Esophagus muscularis mucosa (tissue), 4 donors: ENCODE measurements at regions not wholly inside any gene's neighbourhood (a gene's known extent, or its start where the extent isn't known, plus 50 kb on each side); places are given as distances from the start of the nearest gene placed in this dataset.

ENCODE experiments used
- DNase-seq: peaks from one replicate; pipeline ENCODE4 v3.0.0-alpha.2; 2017; ENCODE audit errors: extremely low spot score
- H3K27ac ChIP-seq, 4 donors: fragments of 200-600 bp; sonication (generic); replicated peaks in 1 of 4; 1 replicate in 3 of 4; 2 replicates in 1 of 4; pipeline ENCODE4 v1.5.1; 2016 to 2019; ENCODE audit warnings: mild to moderate bottlenecking in 1 of 4
- H3K27me3 ChIP-seq, 4 donors: fragments of 200-600 bp; sonication (generic); one replicate each; pipeline versions ENCODE4 v1.5.1 to v1.6.0; 2016 to 2019
- H3K36me3 ChIP-seq, 4 donors: fragments of 200-600 bp; sonication (generic); one replicate each; pipeline ENCODE4 v1.5.1; 2016 to 2019
- H3K4me1 ChIP-seq, 4 donors: fragments of 200-600 bp; sonication (generic); one replicate each; pipeline ENCODE4 v1.5.1; 2016 to 2019
- H3K4me3 ChIP-seq, 4 donors: fragments of 200-600 bp; sonication (generic); 1 replicate in 2 of 4; 2 replicates in 2 of 4; pipeline ENCODE4 v1.5.1; 2016 to 2019; ENCODE audit warnings: mild to moderate bottlenecking in 4 of 4, moderate library complexity in 1 of 4
- H3K9me3 ChIP-seq, 4 donors: fragments of 200-600 bp; sonication (generic); 1 replicate in 3 of 4; 2 replicates in 1 of 4; pipeline ENCODE4 v1.5.1; 2016 to 2019
- EP300 ChIP-seq: sonication (generic); formaldehyde crosslinking; IDR thresholded peaks from one replicate; pipeline ENCODE4 v1.6.1; 2017; ENCODE audit warnings: antibody characterized with exemption
- POLR2A ChIP-seq: fragments of 450-650 bp; IDR thresholded peaks from one replicate; pipeline ENCODE4 v1.6.1; 2017; ENCODE audit warnings: antibody characterized with exemption, moderate library complexity, mild to moderate bottlenecking, low read depth
- POLR2AphosphoS5 ChIP-seq, 2 donors: sonication (generic); formaldehyde crosslinking; IDR thresholded peaks; one replicate each; pipeline ENCODE4 v1.6.1; 2017; ENCODE audit warnings: antibody characterized with exemption in 2 of 2
- WGBS: methylation state at CpG from one replicate; pipeline ENCODE4 v1.1.5; 2018; 5-methylcytosine and 5-hydroxymethylcytosine counted together
- intact Hi-C: fragments of 100-400 bp; cut with DNase I; formaldehyde crosslinking; loops from one replicate; pipeline ENCODE4 v1.15.1; 2023
- TF ChIP-seq, protein P1 (sequence below), 3 experiments: fragments of 200-600 bp in 2 of 3; fragments of 450-650 bp in 1 of 3; sonication (generic) in 2 of 3; IDR thresholded peaks; one replicate each; pipeline ENCODE4 v1.5.1; 2017 to 2019; ENCODE audit warnings: antibody characterized with exemption in 3 of 3, mild to moderate bottlenecking in 2 of 3, moderate library complexity in 1 of 3

DNA sequence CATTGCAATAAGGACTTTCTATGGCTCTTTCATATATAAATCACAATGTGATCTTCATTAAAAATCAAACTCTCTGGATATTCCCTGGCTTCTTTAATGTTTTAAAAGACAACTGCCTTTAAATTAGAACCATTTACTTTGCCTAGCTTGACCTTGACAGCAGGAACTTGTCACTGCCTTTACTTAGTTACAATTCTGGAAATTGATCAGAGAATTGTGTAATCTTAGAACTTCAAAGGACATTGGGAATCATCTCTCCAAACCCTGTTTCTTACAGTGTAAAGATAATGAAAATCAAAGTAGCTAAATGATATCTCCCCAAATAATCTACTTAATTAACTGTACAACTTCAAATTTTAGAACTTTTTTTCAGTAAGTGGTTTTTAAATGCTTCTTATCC is 517.6 kb upstream of the CCDC179 start:
- Histone ChIP-seq H3K4me3 (no peak overlapping the region), H3K9me3 (peaks cover 0 to 5% (median 0%) of the 10 kb centered on the region in 4 donors), H3K36me3 (no peaks in the 10 kb centered on the region), H3K27ac (no peak overlapping the region), H3K4me1 (no peaks in the 10 kb centered on the region), H3K27me3 (no peaks in the 10 kb centered on the region)
- DNase-seq: no peak
- TF ChIP-seq EP300: no peak
- TF ChIP-seq, protein P1, sequence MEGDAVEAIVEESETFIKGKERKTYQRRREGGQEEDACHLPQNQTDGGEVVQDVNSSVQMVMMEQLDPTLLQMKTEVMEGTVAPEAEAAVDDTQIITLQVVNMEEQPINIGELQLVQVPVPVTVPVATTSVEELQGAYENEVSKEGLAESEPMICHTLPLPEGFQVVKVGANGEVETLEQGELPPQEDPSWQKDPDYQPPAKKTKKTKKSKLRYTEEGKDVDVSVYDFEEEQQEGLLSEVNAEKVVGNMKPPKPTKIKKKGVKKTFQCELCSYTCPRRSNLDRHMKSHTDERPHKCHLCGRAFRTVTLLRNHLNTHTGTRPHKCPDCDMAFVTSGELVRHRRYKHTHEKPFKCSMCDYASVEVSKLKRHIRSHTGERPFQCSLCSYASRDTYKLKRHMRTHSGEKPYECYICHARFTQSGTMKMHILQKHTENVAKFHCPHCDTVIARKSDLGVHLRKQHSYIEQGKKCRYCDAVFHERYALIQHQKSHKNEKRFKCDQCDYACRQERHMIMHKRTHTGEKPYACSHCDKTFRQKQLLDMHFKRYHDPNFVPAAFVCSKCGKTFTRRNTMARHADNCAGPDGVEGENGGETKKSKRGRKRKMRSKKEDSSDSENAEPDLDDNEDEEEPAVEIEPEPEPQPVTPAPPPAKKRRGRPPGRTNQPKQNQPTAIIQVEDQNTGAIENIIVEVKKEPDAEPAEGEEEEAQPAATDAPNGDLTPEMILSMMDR (IDR thresholded peaks at IDR 0.05): no peak
- no peak for TF ChIP-seq POLR2A
- no peak for TF ChIP-seq POLR2AphosphoS5 (IDR thresholded peaks at IDR 0.05)
- intact Hi-C loops: no loop called here

GRCh38 chr11:23391031-23391430 is 530.8 kb upstream of the CCDC179 start:
- no peak overlapping the region for H3K4me3 ChIP-seq
- H3K4me1 ChIP-seq: no peaks in the 10 kb centered on the region
- no peaks in the 10 kb centered on the region for H3K27me3 ChIP-seq
- no peak for TF ChIP-seq POLR2A
- TF ChIP-seq POLR2AphosphoS5 (IDR thresholded peaks at IDR 0.05): no peak
- TF ChIP-seq, protein P1 (IDR thresholded peaks at IDR 0.05): no peak
- no peak for TF ChIP-seq EP300
- H3K9me3 ChIP-seq: no peaks in the 10 kb centered on the region
- no peaks in the 10 kb centered on the region for H3K36me3 ChIP-seq
- intact Hi-C loops: no loop called here
- DNase-seq: no peak
- H3K27ac ChIP-seq: no peak overlapping the region
- WGBS: 93% methylated on average over 2 of the region's 2 CpGs

- TF ChIP-seq POLR2A (no peak), EP300 (no peak)
- DNase-seq: no peak
- Histone ChIP-seq H3K9me3 (no peaks in the 10 kb centered on the region), H3K27me3 (no peaks in the 10 kb centered on the region), H3K27ac (no peak overlapping the region), H3K36me3 (no peaks in the 10 kb centered on the region), H3K4me3 (no peak overlapping the region), H3K4me1 (no peaks in the 10 kb centered on the region)
- intact Hi-C loops: no loop called here
- 88% methylated on average over 2 of the region's 2 CpGs for WGBS
Observed at GRCh38 chr11:23398052-23398451, 537.8 kb upstream of the CCDC179 start.

DNA sequence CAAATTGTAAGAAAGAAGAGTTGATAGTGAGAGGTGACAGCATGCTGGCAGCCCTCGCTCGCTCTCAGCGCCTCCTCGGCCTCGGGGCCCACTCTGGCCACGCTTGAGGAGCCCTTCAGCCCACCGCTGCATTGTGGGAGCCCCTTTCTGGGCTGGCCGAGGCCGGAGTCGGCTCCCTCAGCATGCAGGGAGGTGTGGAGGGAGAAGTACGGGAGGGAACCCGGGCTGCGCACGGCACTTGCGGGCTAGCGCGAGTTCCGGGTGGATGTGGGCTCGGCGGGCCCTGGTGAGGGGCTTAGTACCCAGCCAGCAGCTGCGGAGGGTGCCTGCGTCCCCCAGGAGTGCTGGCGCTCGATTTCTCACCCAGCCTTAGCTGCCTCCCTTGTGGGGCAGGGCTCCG is 539.7 kb upstream of the CCDC179 start:
- H3K27ac ChIP-seq: no peak overlapping the region
- no peak for DNase-seq
- no peak for TF ChIP-seq POLR2AphosphoS5 (IDR thresholded peaks at IDR 0.05)
- TF ChIP-seq EP300: no peak
- TF ChIP-seq, protein P1 (IDR thresholded peaks at IDR 0.05): no peak
- no peak for TF ChIP-seq POLR2A
- no peak overlapping the region for H3K4me3 ChIP-seq
- no peaks in the 10 kb centered on the region for H3K27me3 ChIP-seq
- intact Hi-C loops: no loop called here
- peaks cover 0 to 15% (median 2%) of the 10 kb centered on the region in 4 donors for H3K9me3 ChIP-seq
- H3K4me1 ChIP-seq: no peaks in the 10 kb centered on the region
- no peaks in the 10 kb centered on the region for H3K36me3 ChIP-seq
- 90% methylated on average over 20 of the region's 25 CpGs for WGBS

GRCh38 chr11:23403210-23404185 is 543.2 kb upstream of the CCDC179 start:
- Histone ChIP-seq H3K9me3 (peaks cover 0 to 18% (median 4%) of the 10 kb centered on the region in 4 donors), H3K36me3 (no peaks in the 10 kb centered on the region), H3K27ac (no peak overlapping the region), H3K4me3 (no peak overlapping the region), H3K27me3 (no peaks in the 10 kb centered on the region), H3K4me1 (no peaks in the 10 kb centered on the region)
- no peak for TF ChIP-seq POLR2A
- DNase-seq: no peak
- 98% methylated on average over 47 of the region's 53 CpGs for WGBS
- intact Hi-C loops: no loop called here
